ENCODE measurements at regions not wholly inside any gene's neighbourhood (a gene's known extent, or its start where the extent isn't known, plus 50 kb on each side); places are given as distances from the start of the nearest gene placed in this dataset.
"Not testable (repeated sequence)": the region's sequence is repeated elsewhere in the genome, so short reads cannot be mapped to it uniquely, and the experiment has no call there.

DNA sequence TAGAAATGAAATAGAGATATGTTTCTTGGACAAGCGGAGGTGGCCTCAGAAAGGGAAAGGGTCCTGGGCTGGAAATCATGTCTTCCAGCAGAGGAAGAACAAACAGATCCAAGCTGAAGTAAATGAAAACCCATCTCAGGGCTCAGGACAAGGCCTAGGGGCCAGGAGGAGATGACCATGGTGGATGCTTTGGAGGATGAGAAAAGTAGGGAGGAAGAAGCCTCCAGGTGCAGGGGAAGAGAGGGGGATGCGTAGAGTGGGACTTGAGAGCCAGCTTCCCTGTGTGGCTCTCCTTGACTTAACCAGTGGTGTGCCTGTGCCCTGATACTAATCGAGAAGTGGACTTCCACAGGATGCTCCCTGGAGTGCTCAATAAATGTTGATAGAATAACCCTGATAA is 203.2 kb downstream of the FAM43A start:
- in situ Hi-C loops (cut with HindIII; ENCODE audit: low pct_ligation_motif_present, low sequenced_read_pairs): no loop called here
- H3K4me3 ChIP-seq (ENCODE audit: low read depth, low read length): no peak overlapping the region
- DNase-seq: no peak

DNA sequence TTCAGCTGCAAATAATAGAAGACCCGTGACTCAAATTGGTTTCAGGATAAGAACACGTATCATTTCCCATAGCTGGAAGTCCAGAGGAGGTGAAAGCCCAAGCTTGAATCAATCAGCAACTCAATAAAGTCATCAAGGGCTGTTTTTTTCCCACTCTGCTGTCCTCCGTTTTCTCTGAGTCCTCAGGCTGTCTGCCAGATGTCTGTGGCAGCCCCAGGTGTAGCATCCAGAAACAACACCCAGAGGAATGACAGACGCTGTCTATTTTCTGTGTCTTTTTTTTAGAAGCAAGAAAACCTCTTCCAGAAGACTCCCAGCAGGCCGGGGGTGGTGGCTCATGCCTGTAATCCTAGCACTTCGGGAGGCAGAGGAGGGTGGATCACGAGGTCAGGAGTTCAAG is 204.4 kb downstream of the FAM43A start:
- DNase-seq: no peak
- in situ Hi-C loops (cut with HindIII; ENCODE audit: low pct_ligation_motif_present, low sequenced_read_pairs): no loop called here
- H3K27me3 ChIP-seq (replicated peaks): no peaks in the 10 kb centered on the region
- no peak overlapping the region for H3K4me3 ChIP-seq (ENCODE audit: low read depth, low read length)
- no peak for TF ChIP-seq CTCF (IDR thresholded peaks at IDR 0.05; ENCODE audit: low read depth, low read length, missing control alignments)
- H3K36me3 ChIP-seq (replicated peaks): no peaks in the 10 kb centered on the region
- H3K27ac ChIP-seq: no peak overlapping the region

More for the DNA sequence above, 203.2 kb downstream of the FAM43A start:
- H3K36me3 ChIP-seq (replicated peaks): no peaks in the 10 kb centered on the region
- no peak for TF ChIP-seq CTCF (IDR thresholded peaks at IDR 0.05; ENCODE audit: low read depth, low read length, missing control alignments)
- no peaks in the 10 kb centered on the region for H3K27me3 ChIP-seq (replicated peaks)
- no peak overlapping the region for H3K27ac ChIP-seq

DNA sequence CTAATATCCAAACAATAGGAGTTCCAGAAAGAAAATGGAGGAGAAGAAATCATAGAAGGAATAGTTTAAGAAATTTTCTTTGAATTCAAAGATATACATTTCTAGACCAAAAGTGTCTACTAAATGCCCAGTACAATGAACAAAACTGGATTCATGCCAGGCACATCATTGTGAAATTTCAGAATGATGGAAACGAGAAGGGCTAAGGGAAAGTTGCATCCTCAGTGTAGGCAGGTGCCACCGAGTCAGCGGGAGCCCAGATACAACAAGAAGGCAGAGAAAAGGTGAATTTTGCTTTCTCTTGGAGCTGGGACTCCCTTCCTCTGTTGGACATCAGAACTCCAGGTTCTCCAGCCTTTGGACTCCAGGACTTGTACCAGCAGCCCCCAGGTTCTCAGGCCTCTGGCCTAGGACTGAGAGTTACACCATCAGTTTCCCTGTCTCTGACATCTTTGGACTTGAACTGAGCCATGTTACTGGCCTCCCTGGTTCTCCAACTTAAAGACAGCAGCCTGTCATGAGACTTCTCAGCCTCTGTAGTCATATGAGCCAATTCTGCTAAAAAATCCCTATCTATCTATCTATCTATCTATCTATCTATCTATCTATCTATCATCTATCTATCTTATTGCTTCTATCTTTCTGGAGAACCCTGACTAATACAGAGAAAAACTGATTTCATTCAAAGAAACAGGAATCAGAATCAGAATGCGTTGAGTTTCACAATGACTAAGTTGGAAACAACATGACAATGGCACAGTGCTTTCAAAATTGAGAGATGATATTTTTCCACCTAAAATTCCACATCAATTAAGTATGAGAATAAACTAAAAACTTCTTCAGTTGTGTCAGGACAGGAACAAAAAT is 207.7 kb downstream of the FAM43A start:
- Histone ChIP-seq H3K27ac (no peak overlapping the region), H3K4me3 (ENCODE audit: low read depth, low read length) (no peak overlapping the region), H3K27me3 (replicated peaks) (no peaks in the 10 kb centered on the region), H3K36me3 (replicated peaks) (no peaks in the 10 kb centered on the region)
- in situ Hi-C loops (cut with HindIII; ENCODE audit: low pct_ligation_motif_present, low sequenced_read_pairs): no loop called here
- DNase-seq: no peak
- TF ChIP-seq CTCF (IDR thresholded peaks at IDR 0.05; ENCODE audit: low read depth, low read length, missing control alignments): no peak

DNA sequence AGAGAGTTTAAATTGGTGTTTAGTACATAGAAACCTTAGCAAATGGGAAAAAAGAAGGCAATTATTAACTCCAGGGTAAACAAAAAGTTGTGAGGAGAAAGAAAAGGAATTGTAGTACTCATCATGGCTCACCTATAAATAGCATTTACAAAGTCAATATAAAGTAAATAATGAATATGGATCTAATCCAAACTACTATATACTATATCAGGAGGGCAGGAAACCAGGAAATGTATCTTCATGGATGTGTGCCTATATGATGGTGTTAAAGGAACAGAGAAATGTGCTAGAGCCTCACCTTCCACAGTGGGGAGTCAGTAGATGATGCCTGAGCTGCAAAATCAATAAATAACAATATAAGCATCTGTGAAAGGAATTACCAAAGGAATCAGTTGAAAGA is 208.9 kb downstream of the FAM43A start:
- H3K36me3 ChIP-seq (replicated peaks): no peaks in the 10 kb centered on the region
- H3K4me3 ChIP-seq (ENCODE audit: low read depth, low read length): no peak overlapping the region
- no peaks in the 10 kb centered on the region for H3K27me3 ChIP-seq (replicated peaks)
- in situ Hi-C loops (cut with HindIII; ENCODE audit: low pct_ligation_motif_present, low sequenced_read_pairs): no loop called here
- DNase-seq: no peak
- H3K27ac ChIP-seq: no peak overlapping the region
- TF ChIP-seq CTCF (IDR thresholded peaks at IDR 0.05; ENCODE audit: low read depth, low read length, missing control alignments): no peak

DNA sequence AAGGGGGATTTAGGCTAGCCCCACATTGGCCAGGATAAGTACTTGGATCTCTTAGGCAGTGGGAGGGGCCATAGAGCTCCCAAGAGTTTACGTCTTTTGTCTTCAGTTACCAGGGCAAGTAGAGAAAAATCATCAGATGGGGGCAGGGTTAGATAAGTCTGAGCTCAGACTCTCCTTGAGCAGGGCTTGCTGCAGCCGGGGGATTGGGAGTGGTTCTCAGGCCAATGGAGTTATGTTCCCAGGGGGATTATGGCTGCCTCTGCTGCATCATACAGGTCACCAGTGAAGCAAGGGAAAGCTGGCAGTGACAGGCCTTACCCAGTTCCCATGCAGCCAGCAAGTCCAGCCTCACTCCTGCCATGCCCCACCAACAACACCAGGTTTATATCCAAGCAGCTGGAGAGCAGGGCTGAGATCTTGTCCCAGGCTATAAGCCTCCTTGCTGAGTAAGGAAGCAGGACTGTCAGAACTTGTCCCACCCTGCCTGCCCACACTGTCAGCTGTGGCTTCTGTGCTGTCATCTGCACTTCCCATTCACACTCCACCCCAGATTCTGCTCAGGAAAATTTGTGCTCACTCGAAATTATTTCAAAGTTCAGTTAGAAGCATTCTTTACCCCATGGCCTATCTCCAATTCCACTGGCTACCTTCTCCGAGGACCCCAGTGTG is 215.3 kb downstream of the FAM43A start:
- DNase-seq: no peak
- no peaks in the 10 kb centered on the region for H3K36me3 ChIP-seq (replicated peaks)
- H3K27me3 ChIP-seq (replicated peaks): no peaks in the 10 kb centered on the region
- H3K4me3 ChIP-seq (ENCODE audit: low read depth, low read length): no peak overlapping the region
- in situ Hi-C loops (cut with HindIII; ENCODE audit: low pct_ligation_motif_present, low sequenced_read_pairs): no loop called here
- H3K27ac ChIP-seq: no peak overlapping the region
- no peak for TF ChIP-seq CTCF (IDR thresholded peaks at IDR 0.05; ENCODE audit: low read depth, low read length, missing control alignments)

DNA sequence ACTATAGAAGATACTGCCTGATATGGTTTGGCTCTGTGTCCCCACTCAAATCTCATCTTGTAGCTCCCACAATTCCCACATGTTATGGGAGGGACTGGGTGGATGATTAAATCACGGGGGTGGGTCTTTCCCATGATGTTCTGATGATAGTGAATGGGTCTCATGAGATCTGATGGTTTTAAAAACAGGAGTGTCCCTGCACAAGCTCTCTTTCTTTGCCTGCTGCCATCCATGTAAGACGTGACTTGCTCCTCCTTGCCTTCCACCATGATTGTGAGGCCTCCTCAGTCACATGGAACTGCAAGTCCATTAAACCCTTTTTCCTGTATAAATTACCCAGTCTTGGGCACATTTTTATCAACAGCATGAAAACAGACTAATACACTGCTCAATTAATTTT is 217.8 kb downstream of the FAM43A start:
- H3K27me3 ChIP-seq (replicated peaks); H3K4me3 ChIP-seq (ENCODE audit: low read depth, low read length); H3K27ac ChIP-seq; in situ Hi-C loops (cut with HindIII; ENCODE audit: low pct_ligation_motif_present, low sequenced_read_pairs); DNase-seq; H3K36me3 ChIP-seq (replicated peaks): not testable (repeated sequence)

DNA sequence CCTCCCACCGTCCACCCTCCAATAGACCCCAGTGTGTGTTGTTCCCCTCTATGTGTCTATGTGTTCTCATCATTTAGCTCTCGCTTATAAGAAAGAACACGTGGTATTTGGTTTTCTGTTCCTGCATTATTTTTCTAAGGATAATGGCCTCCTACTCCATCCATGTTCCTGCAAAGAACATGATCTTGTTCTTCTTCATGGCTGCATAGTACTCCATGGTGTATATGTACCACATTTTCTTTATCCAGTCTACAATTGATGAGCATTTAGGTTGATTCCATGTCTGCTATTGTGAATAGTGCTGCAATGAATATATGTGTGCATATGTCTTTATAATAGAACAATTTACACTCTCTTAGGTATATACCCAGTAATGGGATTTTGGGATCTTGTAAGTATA is 219.3 kb downstream of the FAM43A start:
- H3K4me3 ChIP-seq (ENCODE audit: low read depth, low read length); H3K27me3 ChIP-seq (replicated peaks); H3K36me3 ChIP-seq (replicated peaks); H3K27ac ChIP-seq; in situ Hi-C loops (cut with HindIII; ENCODE audit: low pct_ligation_motif_present, low sequenced_read_pairs); DNase-seq: not testable (repeated sequence)
